Endothelial cell of umbilical vein (primary cell): ENCODE measurements at regions not wholly inside any gene's neighbourhood (a gene's known extent, or its start where the extent isn't known, plus 50 kb on each side); places are given as distances from the start of the nearest gene placed in this dataset.

ENCODE experiments used
- BruUV-seq: library from RNA; stranded (reverse); fragments of 400-500 nt; replicated peaks from 2 replicates; lab custom pipeline; 2021; lab: Mats Ljungman, UMichigan
- CTCF ChIA-PET: fragments of 300-600, 350-600 bp; sonication (Branson Sonifier 250); formaldehyde crosslinking; loops from one replicate; lab custom pipeline; 2021; ENCODE audit warnings: antibody characterized with exemption, inconsistent platforms; lab: Charles Lee
- POLR2A ChIA-PET: fragments of 300-600, 350-600 bp; sonication (Branson Sonifier 250); formaldehyde crosslinking; loops from one replicate; lab custom pipeline; 2021; ENCODE audit warnings: antibody characterized with exemption, inconsistent platforms; lab: Charles Lee
- DNase-seq: peaks from one replicate; pipeline ENCODE4 v3.0.0-alpha.2; 2011; ENCODE audit warnings: low read depth, low spot score
- FAIRE-seq: peaks from 2 replicates; lab custom pipeline; 2011; peaks lifted over from hg19 to GRCh38; lab: Jason Lieb, UNC
- H2AFZ ChIP-seq: 2 replicates; pipeline ENCODE4 v1.6.0; 2012; ENCODE audit warnings: low read depth, low read length, control low read depth, inconsistent platforms
- H3K27ac ChIP-seq: 2 replicates; pipeline ENCODE4 v1.5.1; 2011; ENCODE audit warnings: low read depth, mild to moderate bottlenecking, control low read depth, low read length, moderate library complexity; ENCODE audit not compliant: insufficient read depth
- H3K27me3 ChIP-seq, 2 experiments: 2 replicates each; pipeline versions ENCODE4 v1.6.0 to v1.6.1; 2011; ENCODE audit warnings: low read length in 2 of 2, mixed read lengths in 1 of 2; ENCODE audit not compliant: control insufficient read depth in 2 of 2, insufficient read depth in 2 of 2
- H3K36me3 ChIP-seq, 2 experiments: 2 replicates in 1 of 2; 3 replicates in 1 of 2; pipeline ENCODE4 v1.5.1; 2011; ENCODE audit warnings: low read length in 2 of 2, mild to moderate bottlenecking in 1 of 2, moderate library complexity in 1 of 2; ENCODE audit not compliant: control insufficient read depth in 2 of 2, insufficient read depth in 2 of 2; ENCODE audit errors: extremely low read depth in 1 of 2
- H3K4me1 ChIP-seq: 3 replicates; pipeline ENCODE4 v1.5.1; 2011; ENCODE audit warnings: mild to moderate bottlenecking, low read length; ENCODE audit not compliant: control insufficient read depth, insufficient read depth; ENCODE audit errors: extremely low read depth
- H3K4me2 ChIP-seq: 2 replicates; pipeline ENCODE4 v1.6.1; 2011; ENCODE audit warnings: low read length, control low read depth, mixed read lengths; ENCODE audit not compliant: insufficient read depth
- H3K4me3 ChIP-seq, 3 experiments: fragments of 200-600 bp in 1 of 3; sonication (generic), shearing (Covaris generic) in 1 of 3; replicated peaks in 1 of 3; 2 replicates each; pipeline ENCODE4 v1.5.1; 2011 to 2016; ENCODE audit warnings: control low read depth in 3 of 3, low read length in 3 of 3, mild to moderate bottlenecking in 2 of 3, inconsistent platforms in 1 of 3, low read depth in 1 of 3, moderate library complexity in 1 of 3; ENCODE audit not compliant: insufficient read depth in 1 of 3
- H3K79me2 ChIP-seq: 2 replicates; pipeline ENCODE4 v1.6.0; 2012; ENCODE audit warnings: low read length, inconsistent platforms; ENCODE audit not compliant: control insufficient read depth, insufficient read depth
- H3K9ac ChIP-seq: replicated peaks from 2 replicates; pipeline ENCODE3; 2011; ENCODE audit warnings: low read length, control low read depth; ENCODE audit not compliant: insufficient read depth; ENCODE audit errors: extremely low read depth
- H3K9me1 ChIP-seq: replicated peaks from 3 replicates; pipeline ENCODE4 v1.6.0; 2011; ENCODE audit warnings: mild to moderate bottlenecking, low read length; ENCODE audit not compliant: control insufficient read depth, insufficient read depth; ENCODE audit errors: extremely low read depth
- H3K9me3 ChIP-seq: replicated peaks from 2 replicates; pipeline ENCODE4 v1.5.1; 2012; ENCODE audit warnings: low read length, inconsistent platforms; ENCODE audit not compliant: control insufficient read depth, insufficient read depth
- H4K20me1 ChIP-seq: replicated peaks from 2 replicates; pipeline ENCODE3; 2011; ENCODE audit warnings: mild to moderate bottlenecking, low read length; ENCODE audit not compliant: control insufficient read depth, insufficient read depth; ENCODE audit errors: extremely low read depth
- CTCF ChIP-seq, 2 donors: IDR thresholded peaks; 1 replicate in 1 of 2; 2 replicates in 1 of 2; pipeline ENCODE4 v1.5.1; 2011; ENCODE audit warnings: low read length in 2 of 2, mild to moderate bottlenecking in 2 of 2, moderate library complexity in 2 of 2, control low read depth in 1 of 2, inconsistent platforms in 1 of 2, low read depth in 1 of 2; ENCODE audit not compliant: insufficient read depth in 1 of 2; ENCODE audit errors: extremely low read depth in 1 of 2
- EZH2 ChIP-seq: IDR thresholded peaks from 2 replicates; pipeline ENCODE4 v1.6.1; 2012; ENCODE audit warnings: borderline replicate concordance, low read depth, mild to moderate bottlenecking, moderate library complexity, low read length, inconsistent platforms; ENCODE audit not compliant: severe bottlenecking
- FOS ChIP-seq: IDR thresholded peaks from 2 replicates; pipeline ENCODE4 v1.6.1; 2011; ENCODE audit warnings: mild to moderate bottlenecking, low read length, moderate library complexity, borderline replicate concordance; ENCODE audit not compliant: insufficient read depth
- GATA2 ChIP-seq: IDR thresholded peaks from 2 replicates; pipeline ENCODE4 v1.7.0; 2011; ENCODE audit warnings: low read depth, mild to moderate bottlenecking, moderate library complexity, mixed read lengths, low read length; ENCODE audit not compliant: insufficient read length, insufficient read depth
- JUN ChIP-seq: IDR thresholded peaks from 2 replicates; pipeline ENCODE4 v1.6.1; 2011; ENCODE audit warnings: borderline replicate concordance, low read depth; ENCODE audit not compliant: insufficient read length, insufficient read depth
- MAX ChIP-seq: IDR thresholded peaks from 2 replicates; pipeline ENCODE4 v1.6.1; 2011; ENCODE audit not compliant: insufficient read depth, insufficient read length
- MYC ChIP-seq: IDR thresholded peaks from one replicate; pipeline ENCODE4 v1.6.1; 2011; ENCODE audit warnings: mild to moderate bottlenecking, low read depth, low read length
- POLR2A ChIP-seq: IDR thresholded peaks from 2 replicates; pipeline ENCODE4 v1.6.1; 2012; ENCODE audit warnings: low read depth, mild to moderate bottlenecking, control low read depth, low read length
- dilution Hi-C: fragments of 300-500 bp; cut with MboI; formaldehyde crosslinking; loops from one replicate; pipeline ENCODE4 v1.15.0; 2019; ENCODE audit warnings: low sequenced_read_pairs; ENCODE audit not compliant: extremely low pct_ligation_motif_present
- intact Hi-C: fragments of 100-400 bp; cut with micrococcal nuclease; formaldehyde crosslinking; loops from one replicate; pipeline ENCODE4 v1.10.0; 2022

GRCh38 chr11:92284558-92284957, 59.9 kb downstream of the FAT3 start:
- POLR2A ChIA-PET: no interaction called here
- Histone ChIP-seq H4K20me1 (no peaks in the 10 kb centered on the region), H3K4me1 (no peaks in the 10 kb centered on the region), H3K9me3 (no peaks in the 10 kb centered on the region), H3K27ac (no peak overlapping the region), H3K4me2 (no peak overlapping the region), H3K9me1 (no peaks in the 10 kb centered on the region), H3K36me3 (no peaks in the 10 kb centered on the region), H2AFZ (no peak overlapping the region), H3K27me3 (no peaks in the 10 kb centered on the region), H3K4me3 (no peak overlapping the region), H3K9ac (no peak overlapping the region), H3K79me2 (no peaks in the 10 kb centered on the region)
- TF ChIP-seq EZH2 (no peak), JUN (no peak), FOS (no peak), GATA2 (no peak), CTCF (IDR thresholded peaks at IDR 0.05; ENCODE audit: extremely low read depth in 1 of 2, insufficient read depth in 1 of 2, low read depth in 1 of 2, low read length in 2 of 2) (no peak), POLR2A (no peak), MYC (no peak), MAX (no peak)
- FAIRE-seq (no peak), DNase-seq (no peak)
- dilution Hi-C loops: no loop called here
- CTCF ChIA-PET: no interaction called here
- intact Hi-C loops: no loop called here
- BruUV-seq: no TSS peak
